Esophagus muscularis mucosa (tissue), 4 donors: ENCODE measurements at regions not wholly inside any gene's neighbourhood (a gene's known extent, or its start where the extent isn't known, plus 50 kb on each side); places are given as distances from the start of the nearest gene placed in this dataset.
A peak's percentile ranks its signal among the peaks of the same experiment; 100 is the strongest.

ENCODE experiments used
- DNase-seq: peaks from one replicate; pipeline ENCODE4 v3.0.0-alpha.2; 2017; ENCODE audit errors: extremely low spot score
- H3K27ac ChIP-seq, 4 donors: fragments of 200-600 bp; sonication (generic); replicated peaks in 1 of 4; 1 replicate in 3 of 4; 2 replicates in 1 of 4; pipeline ENCODE4 v1.5.1; 2016 to 2019; ENCODE audit warnings: mild to moderate bottlenecking in 1 of 4
- H3K27me3 ChIP-seq, 4 donors: fragments of 200-600 bp; sonication (generic); one replicate each; pipeline versions ENCODE4 v1.5.1 to v1.6.0; 2016 to 2019
- H3K36me3 ChIP-seq, 4 donors: fragments of 200-600 bp; sonication (generic); one replicate each; pipeline ENCODE4 v1.5.1; 2016 to 2019
- H3K4me1 ChIP-seq, 4 donors: fragments of 200-600 bp; sonication (generic); one replicate each; pipeline ENCODE4 v1.5.1; 2016 to 2019
- H3K4me3 ChIP-seq, 4 donors: fragments of 200-600 bp; sonication (generic); 1 replicate in 2 of 4; 2 replicates in 2 of 4; pipeline ENCODE4 v1.5.1; 2016 to 2019; ENCODE audit warnings: mild to moderate bottlenecking in 4 of 4, moderate library complexity in 1 of 4
- H3K9me3 ChIP-seq, 4 donors: fragments of 200-600 bp; sonication (generic); 1 replicate in 3 of 4; 2 replicates in 1 of 4; pipeline ENCODE4 v1.5.1; 2016 to 2019
- CTCF ChIP-seq, 3 experiments: fragments of 200-600 bp in 2 of 3; fragments of 450-650 bp in 1 of 3; sonication (generic) in 2 of 3; IDR thresholded peaks; one replicate each; pipeline ENCODE4 v1.5.1; 2017 to 2019; ENCODE audit warnings: antibody characterized with exemption in 3 of 3, mild to moderate bottlenecking in 2 of 3, moderate library complexity in 1 of 3
- EP300 ChIP-seq: sonication (generic); formaldehyde crosslinking; IDR thresholded peaks from one replicate; pipeline ENCODE4 v1.6.1; 2017; ENCODE audit warnings: antibody characterized with exemption
- POLR2A ChIP-seq: fragments of 450-650 bp; IDR thresholded peaks from one replicate; pipeline ENCODE4 v1.6.1; 2017; ENCODE audit warnings: antibody characterized with exemption, moderate library complexity, mild to moderate bottlenecking, low read depth
- POLR2AphosphoS5 ChIP-seq, 2 donors: sonication (generic); formaldehyde crosslinking; IDR thresholded peaks; one replicate each; pipeline ENCODE4 v1.6.1; 2017; ENCODE audit warnings: antibody characterized with exemption in 2 of 2
- WGBS: methylation state at CpG from one replicate; pipeline ENCODE4 v1.1.5; 2018; 5-methylcytosine and 5-hydroxymethylcytosine counted together
- intact Hi-C: fragments of 100-400 bp; cut with DNase I; formaldehyde crosslinking; loops from one replicate; pipeline ENCODE4 v1.15.1; 2023

- TF ChIP-seq CTCF (IDR thresholded peaks at IDR 0.05) (no peak), POLR2AphosphoS5 (IDR thresholded peaks at IDR 0.05) (no peak), POLR2A (no peak), EP300 (no peak)
- Histone ChIP-seq H3K9me3 (no peaks in the 10 kb centered on the region), H3K27me3 (no peaks in the 10 kb centered on the region), H3K36me3 (no peaks in the 10 kb centered on the region), H3K4me1 (peaks cover 0 to 53% (median 36%) of the 10 kb centered on the region in 4 donors), H3K27ac (no peak overlapping the region), H3K4me3 (no peak overlapping the region)
- no peak for DNase-seq
- WGBS, result 87% methylated on average over 10 of the region's 10 CpGs
- intact Hi-C loops, result no loop called here
Measured at GRCh38 chr20:61025536-61025935, 226.5 kb upstream of the CDH4 start.

GRCh38 chr20:61026173-61026572 lies 225.9 kb upstream of the CDH4 start:
- H3K4me1 ChIP-seq, result peaks cover 0 to 54% (median 41%) of the 10 kb centered on the region in 4 donors
- no peak for DNase-seq
- WGBS, result 96% methylated on average over 6 of the region's 6 CpGs

GRCh38 chr20:61026731-61027130 lies 225.3 kb upstream of the CDH4 start:
- H3K4me1 ChIP-seq, result peaks cover 0 to 54% (median 41%) of the 10 kb centered on the region in 4 donors
- H3K27ac ChIP-seq, result peak overlapping the region in 3 of 4 donors; percentile 25 to 70 (median 60)
- WGBS, result 70% methylated on average over 5 of the region's 5 CpGs
- no peaks in the 10 kb centered on the region for H3K36me3 ChIP-seq
- TF ChIP-seq CTCF (IDR thresholded peaks at IDR 0.05) (no peak), POLR2AphosphoS5 (IDR thresholded peaks at IDR 0.05) (no peak), POLR2A (no peak), EP300 (no peak)
- no peaks in the 10 kb centered on the region for H3K27me3 ChIP-seq
- intact Hi-C loops, result no loop called here
- H3K4me3 ChIP-seq, result no peak overlapping the region
- no peak for DNase-seq
- H3K9me3 ChIP-seq, result no peaks in the 10 kb centered on the region

More at GRCh38 chr20:61026173-61026572, 225.9 kb upstream of the CDH4 start:
- TF ChIP-seq POLR2A (no peak), POLR2AphosphoS5 (IDR thresholded peaks at IDR 0.05) (no peak), EP300 (no peak), CTCF (IDR thresholded peaks at IDR 0.05) (no peak)
- H3K36me3 ChIP-seq, result no peaks in the 10 kb centered on the region
- no peak overlapping the region for H3K4me3 ChIP-seq
- H3K9me3 ChIP-seq, result no peaks in the 10 kb centered on the region
- H3K27me3 ChIP-seq, result no peaks in the 10 kb centered on the region
- intact Hi-C loops, result no loop called here
- H3K27ac ChIP-seq, result peak overlapping the region in 1 of 4 donors; percentile 70

GRCh38 chr20:61027218-61027617 lies 224.8 kb upstream of the CDH4 start:
- H3K9me3 ChIP-seq, result no peaks in the 10 kb centered on the region
- H3K27ac ChIP-seq, result peak overlapping the region in 3 of 4 donors; percentile 43 to 70 (median 60)
- no peak for DNase-seq
- intact Hi-C loops, result no loop called here
- H3K27me3 ChIP-seq, result no peaks in the 10 kb centered on the region
- no peak overlapping the region for H3K4me3 ChIP-seq
- WGBS, result 44% methylated on average over 4 of the region's 4 CpGs
- H3K36me3 ChIP-seq, result no peaks in the 10 kb centered on the region
- TF ChIP-seq CTCF (IDR thresholded peaks at IDR 0.05) (no peak), POLR2A (no peak)
- H3K4me1 ChIP-seq, result peaks cover 0 to 54% (median 40%) of the 10 kb centered on the region in 4 donors

GRCh38 chr20:61030130-61030529 lies 221.9 kb upstream of the CDH4 start:
- Histone ChIP-seq H3K9me3 (no peaks in the 10 kb centered on the region), H3K4me1 (peaks cover 0 to 44% (median 33%) of the 10 kb centered on the region in 4 donors), H3K4me3 (no peak overlapping the region), H3K27me3 (no peaks in the 10 kb centered on the region), H3K27ac (peak overlapping the region in 2 of 4 donors; percentile 22 to 28), H3K36me3 (no peaks in the 10 kb centered on the region)
- TF ChIP-seq EP300, result no peak
- no peak for TF ChIP-seq POLR2A
- TF ChIP-seq POLR2AphosphoS5 (IDR thresholded peaks at IDR 0.05), result no peak
- TF ChIP-seq CTCF (IDR thresholded peaks at IDR 0.05), result no peak
- no peak for DNase-seq
- intact Hi-C loops, result no loop called here
